H1 (cell line): ENCODE measurements at regions not wholly inside any gene's neighbourhood (a gene's known extent, or its start where the extent isn't known, plus 50 kb on each side); places are given as distances from the start of the nearest gene placed in this dataset.

Experiments used
- CTCF ChIA-PET: fragments of 300-600 bp; sonication (Branson Sonifier 250); formaldehyde crosslinking; loops from one replicate; lab custom pipeline; 2021; ENCODE audit not compliant: partially characterized antibody; lab: Charles Lee
- POLR2A ChIA-PET: fragments of 300-600 bp; sonication (Branson Sonifier 250); formaldehyde crosslinking; loops from one replicate; lab custom pipeline; 2021; ENCODE audit warnings: inconsistent platforms; ENCODE audit not compliant: partially characterized antibody; lab: Charles Lee
- DNase-seq, 2 experiments: peaks; one replicate each; pipeline versions ENCODE4 v3.0.0 to v3.0.0-alpha.2; 2010 to 2022; ENCODE audit warnings: low spot score in 2 of 2, low read depth in 1 of 2, mixed read lengths in 1 of 2
- FAIRE-seq: peaks from 2 replicates; lab custom pipeline; 2011; peaks lifted over from hg19 to GRCh38; lab: Jason Lieb, UNC
- H2AFZ ChIP-seq: 2 replicates; pipeline ENCODE4 v1.8.1; 2012; ENCODE audit warnings: low read length, inconsistent platforms
- H2AK5ac ChIP-seq: 2 replicates; pipeline ENCODE4 v1.6.1; 2013; ENCODE audit warnings: low read depth, low read length
- H2BK120ac ChIP-seq: replicated peaks from 2 replicates; pipeline ENCODE3; 2013; ENCODE audit warnings: low read depth, low read length, inconsistent platforms
- H2BK12ac ChIP-seq: 2 replicates; pipeline ENCODE4 v1.6.1; 2013; ENCODE audit warnings: low read depth, low read length
- H2BK15ac ChIP-seq: 2 replicates; pipeline ENCODE4 v1.6.1; 2013; ENCODE audit warnings: low read length
- H2BK20ac ChIP-seq: 2 replicates; pipeline ENCODE4 v1.6.1; 2013; ENCODE audit warnings: low read length
- H2BK5ac ChIP-seq: 2 replicates; pipeline ENCODE4 v1.6.1; 2013; ENCODE audit warnings: low read depth, low read length
- H3K14ac ChIP-seq: 2 replicates; pipeline ENCODE4 v1.6.1; 2013; ENCODE audit warnings: inconsistent platforms; ENCODE audit not compliant: insufficient read length
- H3K18ac ChIP-seq: 2 replicates; pipeline ENCODE4 v1.6.1; 2013; ENCODE audit warnings: low read length; ENCODE audit errors: extremely low read depth
- H3K23ac ChIP-seq: 2 replicates; pipeline ENCODE4 v1.6.1; 2013; ENCODE audit warnings: inconsistent platforms; ENCODE audit not compliant: insufficient read length
- H3K23me2 ChIP-seq: 2 replicates; pipeline ENCODE4 v1.6.1; 2013; ENCODE audit warnings: low read depth, low read length
- H3K27ac ChIP-seq: 2 replicates; pipeline ENCODE4 v1.6.1; 2011; ENCODE audit warnings: low read depth, low read length, inconsistent platforms
- H3K27me3 ChIP-seq, 4 experiments: replicated peaks in 1 of 4; 1 replicate in 1 of 4; 2 replicates in 3 of 4; pipeline versions ENCODE4 v1.6.1 to v1.8.1; 2011 to 2013; ENCODE audit warnings: low read length in 3 of 4, mild to moderate bottlenecking in 3 of 4, inconsistent platforms in 2 of 4, mixed read lengths in 2 of 4, moderate library complexity in 1 of 4; ENCODE audit not compliant: control insufficient read depth in 3 of 4, insufficient read depth in 3 of 4; ENCODE audit errors: extremely low read depth in 1 of 4
- H3K36me3 ChIP-seq, 4 experiments: 2 replicates each; pipeline versions ENCODE4 v1.6.1 to v1.8.1; 2011 to 2013; ENCODE audit warnings: mild to moderate bottlenecking in 4 of 4, low read length in 3 of 4, moderate library complexity in 2 of 4, control low read depth in 1 of 4, inconsistent platforms in 1 of 4; ENCODE audit not compliant: insufficient read depth in 4 of 4, control insufficient read depth in 2 of 4
- H3K4ac ChIP-seq: replicated peaks from 2 replicates; pipeline ENCODE3; 2013; ENCODE audit warnings: low read length, low read depth, mixed read lengths, inconsistent platforms; ENCODE audit not compliant: insufficient read length
- H3K4me1 ChIP-seq, 4 experiments: replicated peaks in 1 of 4; 1 replicate in 1 of 4; 2 replicates in 3 of 4; pipeline versions ENCODE4 v1.6.1 to v1.8.1; 2011 to 2013; ENCODE audit warnings: low read length in 3 of 4, inconsistent platforms in 2 of 4, mixed read lengths in 1 of 4; ENCODE audit not compliant: insufficient read depth in 4 of 4, control insufficient read depth in 3 of 4
- H3K4me2 ChIP-seq, 2 experiments: 2 replicates each; pipeline versions ENCODE4 v1.6.1 to v1.8.1; 2011 to 2013; ENCODE audit warnings: low read depth in 2 of 2, low read length in 2 of 2, control low read depth in 1 of 2, inconsistent platforms in 1 of 2, mild to moderate bottlenecking in 1 of 2; ENCODE audit not compliant: insufficient read depth in 1 of 2
- H3K4me3 ChIP-seq, 4 experiments: fragments of 200-600, 300-600 bp in 1 of 4; sonication (generic), shearing (Covaris generic), sonication (Bioruptor Twin) in 1 of 4; 2 replicates each; pipeline versions ENCODE4 v1.5.1 to v1.8.1; 2011 to 2016; ENCODE audit warnings: low read length in 4 of 4, low read depth in 3 of 4, control low read depth in 2 of 4, inconsistent platforms in 2 of 4, mild to moderate bottlenecking in 2 of 4, mixed read lengths in 1 of 4, moderate library complexity in 1 of 4; ENCODE audit not compliant: insufficient read depth in 2 of 4; ENCODE audit errors: extremely low read depth in 1 of 4
- H3K56ac ChIP-seq: replicated peaks from 2 replicates; pipeline ENCODE3; 2013; ENCODE audit warnings: low read depth, mild to moderate bottlenecking, mixed read lengths, low read length, inconsistent platforms; ENCODE audit not compliant: insufficient read length
- H3K79me1 ChIP-seq: 2 replicates; pipeline ENCODE4 v1.6.1; 2013; ENCODE audit warnings: low read depth, low read length, control low read depth
- H3K79me2 ChIP-seq, 2 experiments: 2 replicates each; pipeline versions ENCODE4 v1.6.1 to v1.8.1; 2012 to 2013; ENCODE audit warnings: low read length in 2 of 2, mild to moderate bottlenecking in 2 of 2, inconsistent platforms in 1 of 2; ENCODE audit not compliant: insufficient read depth in 2 of 2, control insufficient read depth in 1 of 2
- H3K9ac ChIP-seq, 4 experiments: replicated peaks in 1 of 4; 1 replicate in 1 of 4; 2 replicates in 3 of 4; pipeline versions ENCODE4 v1.6.1 to v1.8.1; 2011 to 2013; ENCODE audit warnings: low read depth in 3 of 4, low read length in 3 of 4, control low read depth in 2 of 4, mild to moderate bottlenecking in 2 of 4, moderate library complexity in 2 of 4, inconsistent platforms in 1 of 4; ENCODE audit errors: extremely low read depth in 1 of 4
- H3K9me3 ChIP-seq, 2 experiments: 2 replicates each; pipeline versions ENCODE4 v1.6.1 to v1.8.1; 2012 to 2013; ENCODE audit warnings: mild to moderate bottlenecking in 2 of 2, moderate library complexity in 2 of 2, control low read depth in 1 of 2, inconsistent platforms in 1 of 2, low read depth in 1 of 2, low read length in 1 of 2, mixed read lengths in 1 of 2; ENCODE audit not compliant: insufficient read depth in 2 of 2
- H4K20me1 ChIP-seq, 2 experiments: replicated peaks in 1 of 2; 2 replicates each; pipeline versions ENCODE3 to v1.8.1; 2011 to 2013; ENCODE audit warnings: inconsistent platforms in 2 of 2, low read length in 2 of 2, mild to moderate bottlenecking in 1 of 2; ENCODE audit not compliant: insufficient read depth in 2 of 2, control insufficient read depth in 1 of 2
- H4K5ac ChIP-seq: 2 replicates; pipeline ENCODE4 v1.6.1; 2013; ENCODE audit warnings: low read length, low read depth, mixed read lengths, inconsistent platforms; ENCODE audit not compliant: insufficient read length
- H4K8ac ChIP-seq: 2 replicates; pipeline ENCODE4 v1.8.0; 2013; ENCODE audit warnings: mild to moderate bottlenecking, moderate library complexity, low read length, inconsistent platforms; ENCODE audit not compliant: insufficient read depth; ENCODE audit errors: extremely low read depth
- H4K91ac ChIP-seq: replicated peaks from 2 replicates; pipeline ENCODE3; 2013; ENCODE audit warnings: low read length, mixed read lengths, inconsistent platforms; ENCODE audit not compliant: insufficient read length
- FOSL1 ChIP-seq: IDR thresholded peaks from 2 replicates; pipeline ENCODE4 v1.6.1; 2011; ENCODE audit warnings: mild to moderate bottlenecking, low read depth, low read length, moderate library complexity; ENCODE audit not compliant: insufficient read depth
- KDM5A ChIP-seq: fragments of 200-600 bp; IDR thresholded peaks from 2 replicates; pipeline ENCODE4 v1.7.1; 2012; ENCODE audit warnings: mild to moderate bottlenecking, low read length, inconsistent platforms, mixed read lengths
- SIN3A ChIP-seq, 2 experiments: IDR thresholded peaks in 1 of 2; conservative IDR thresholded peaks in 1 of 2; 2 replicates each; pipeline ENCODE4 v1.6.1; 2011 to 2012; ENCODE audit warnings: low read length in 2 of 2, improper control_type of control experiment in 1 of 2, low read depth in 1 of 2, mild to moderate bottlenecking in 1 of 2
- SIRT6 ChIP-seq: IDR thresholded peaks from one replicate; pipeline ENCODE4 v1.7.1; 2012; ENCODE audit warnings: low read length, inconsistent platforms
- SP1 ChIP-seq: IDR thresholded peaks from 2 replicates; pipeline ENCODE4 v1.6.1; 2011; ENCODE audit warnings: low read depth, low read length
- SP4 ChIP-seq: IDR thresholded peaks from 2 replicates; pipeline ENCODE4 v1.6.1; 2012; ENCODE audit warnings: low read length, inconsistent platforms
- ZNF274 ChIP-seq: IDR thresholded peaks from 2 replicates; pipeline ENCODE4 v1.7.0; 2012; ENCODE audit warnings: low read length, borderline replicate concordance; ENCODE audit errors: extremely low read depth
- WGBS, 2 experiments: shearing (Covaris generic) in 1 of 2; methylation state at CpG; one replicate each; pipeline versions ENCODE4 v1.1.6 to v1.1.7; 2013 to 2015; ENCODE audit warnings: low lambda C conversion rate in 2 of 2, mixed read lengths in 2 of 2, inconsistent platforms in 1 of 2, low coverage in 1 of 2, missing lambda C conversion rate in 1 of 2; ENCODE audit not compliant: insufficient replicate concordance in 2 of 2, insufficient coverage in 1 of 2, insufficient read length in 1 of 2; ENCODE audit errors: extremely low coverage in 1 of 2, missing lambda C conversion rate in 1 of 2; 5-methylcytosine and 5-hydroxymethylcytosine counted together
- TF ChIP-seq, protein P1 (sequence below), 3 experiments: IDR thresholded peaks; 1 replicate in 2 of 3; 2 replicates in 1 of 3; pipeline versions ENCODE4 v1.5.1 to v1.6.1; 2011; ENCODE audit warnings: low read length in 3 of 3, mild to moderate bottlenecking in 3 of 3, inconsistent platforms in 2 of 3, low read depth in 1 of 3, moderate library complexity in 1 of 3; ENCODE audit not compliant: insufficient read depth in 1 of 3; ENCODE audit errors: control extremely low read depth in 1 of 3

DNA sequence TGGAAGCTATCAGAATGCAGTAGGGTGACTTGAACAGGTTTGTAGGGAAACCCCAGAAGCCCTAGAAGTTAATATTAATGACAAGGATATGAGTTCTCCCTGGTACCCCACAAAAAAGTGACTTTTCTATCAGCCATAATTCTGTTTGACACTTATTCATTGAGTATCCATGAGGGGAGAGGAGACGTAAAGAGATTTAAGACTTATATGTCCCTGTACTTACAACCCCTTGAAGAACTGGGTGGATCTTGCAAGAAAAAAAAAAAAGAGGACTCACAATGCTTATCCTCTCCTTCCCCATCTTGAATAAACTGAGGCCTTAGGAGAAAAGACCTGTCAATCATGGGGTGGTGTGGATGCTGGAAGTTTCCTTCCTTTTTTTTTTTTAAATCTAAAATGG, 203.5 kb downstream of the CBLN1 start:
- TF ChIP-seq SP4 (no peak), ZNF274 (peak; percentile 53; the same call in 1 of the 2 replicates), SIRT6 (no peak), SP1 (no peak), SIN3A (conservative IDR thresholded peaks at IDR 0.05 in 1 of 2, IDR thresholded peaks at IDR 0.05 in 1 of 2; ENCODE audit: low read depth in 1 of 2, low read length in 2 of 2) (no peak), FOSL1 (no peak), KDM5A (no peak)
- TF ChIP-seq, protein P1, sequence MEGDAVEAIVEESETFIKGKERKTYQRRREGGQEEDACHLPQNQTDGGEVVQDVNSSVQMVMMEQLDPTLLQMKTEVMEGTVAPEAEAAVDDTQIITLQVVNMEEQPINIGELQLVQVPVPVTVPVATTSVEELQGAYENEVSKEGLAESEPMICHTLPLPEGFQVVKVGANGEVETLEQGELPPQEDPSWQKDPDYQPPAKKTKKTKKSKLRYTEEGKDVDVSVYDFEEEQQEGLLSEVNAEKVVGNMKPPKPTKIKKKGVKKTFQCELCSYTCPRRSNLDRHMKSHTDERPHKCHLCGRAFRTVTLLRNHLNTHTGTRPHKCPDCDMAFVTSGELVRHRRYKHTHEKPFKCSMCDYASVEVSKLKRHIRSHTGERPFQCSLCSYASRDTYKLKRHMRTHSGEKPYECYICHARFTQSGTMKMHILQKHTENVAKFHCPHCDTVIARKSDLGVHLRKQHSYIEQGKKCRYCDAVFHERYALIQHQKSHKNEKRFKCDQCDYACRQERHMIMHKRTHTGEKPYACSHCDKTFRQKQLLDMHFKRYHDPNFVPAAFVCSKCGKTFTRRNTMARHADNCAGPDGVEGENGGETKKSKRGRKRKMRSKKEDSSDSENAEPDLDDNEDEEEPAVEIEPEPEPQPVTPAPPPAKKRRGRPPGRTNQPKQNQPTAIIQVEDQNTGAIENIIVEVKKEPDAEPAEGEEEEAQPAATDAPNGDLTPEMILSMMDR (IDR thresholded peaks at IDR 0.05; ENCODE audit: control extremely low read depth in 1 of 3, insufficient read depth in 1 of 3, low read depth in 1 of 3, low read length in 3 of 3) = no peak
- FAIRE-seq = no peak

More for the DNA sequence above, 203.5 kb downstream of the CBLN1 start:
- H2AK5ac ChIP-seq = no peak overlapping the region
- CTCF ChIA-PET = interaction anchor here (0.9 kb wide), 1 partner anchor 43 kb away, joined by 3 read pairs; no protein-coding TSS in a partner anchor
- no peak overlapping the region for H3K4me2 ChIP-seq
- POLR2A ChIA-PET = no interaction called here
- H3K27ac ChIP-seq = no peak overlapping the region
- no peak overlapping the region for H3K23ac ChIP-seq
- H3K4me1 ChIP-seq = no peaks in the 10 kb centered on the region; a peak in 1 of 7 replicates
- H4K8ac ChIP-seq = no peak overlapping the region
- no peak overlapping the region for H2BK120ac ChIP-seq
- no peaks in the 10 kb centered on the region for H3K27me3 ChIP-seq
- no peak overlapping the region for H4K91ac ChIP-seq
- H2BK20ac ChIP-seq = no peak overlapping the region
- DNase-seq = no peak
- H3K18ac ChIP-seq = no peak overlapping the region
- no peak overlapping the region for H4K5ac ChIP-seq
- H3K9me3 ChIP-seq = no peaks in the 10 kb centered on the region
- H3K14ac ChIP-seq = no peak overlapping the region
- no peaks in the 10 kb centered on the region for H3K79me2 ChIP-seq
- 67% methylated on average over 1 of the region's 1 CpG; no CpG with 5 or more reads in 1 of the 2 experiments for WGBS, 2 experiments
- no peak overlapping the region for H2BK5ac ChIP-seq
- H4K20me1 ChIP-seq = no peaks in the 10 kb centered on the region
- no peak overlapping the region for H2BK12ac ChIP-seq
- H3K79me1 ChIP-seq = no peaks in the 10 kb centered on the region
- H3K56ac ChIP-seq = no peak overlapping the region
- no peaks in the 10 kb centered on the region for H3K36me3 ChIP-seq
- no peak overlapping the region for H2BK15ac ChIP-seq
- no peak overlapping the region for H2AFZ ChIP-seq
- no peaks in the 10 kb centered on the region for H3K23me2 ChIP-seq
- no peak overlapping the region for H3K9ac ChIP-seq
- H3K4ac ChIP-seq = no peak overlapping the region
- H3K4me3 ChIP-seq = no peak overlapping the region
